H1 (cell line): ENCODE measurements at regions not wholly inside any gene's neighbourhood (a gene's known extent, or its start where the extent isn't known, plus 50 kb on each side); places are given as distances from the start of the nearest gene placed in this dataset.
A peak's percentile ranks its signal among the peaks of the same experiment; 100 is the strongest.

Source experiments
- ASH2L ChIP-seq: fragments of 200-600, 300-600 bp; sonication (generic); IDR thresholded peaks from one replicate; pipeline ENCODE4 v1.7.1; 2017; ENCODE audit warnings: low read length
- CTCF ChIP-seq, 3 experiments: IDR thresholded peaks; 1 replicate in 2 of 3; 2 replicates in 1 of 3; pipeline versions ENCODE4 v1.5.1 to v1.6.1; 2011; ENCODE audit warnings: low read length in 3 of 3, mild to moderate bottlenecking in 3 of 3, inconsistent platforms in 2 of 3, low read depth in 1 of 3, moderate library complexity in 1 of 3; ENCODE audit not compliant: insufficient read depth in 1 of 3; ENCODE audit errors: control extremely low read depth in 1 of 3
- EZH2 ChIP-seq: fragments of 200-600 bp; sonication (generic); IDR thresholded peaks from 2 replicates; pipeline ENCODE4 v1.7.1; 2012; ENCODE audit warnings: low read depth, mild to moderate bottlenecking, moderate library complexity, low read length, inconsistent platforms; ENCODE audit not compliant: severe bottlenecking
- GTF2F1 ChIP-seq: IDR thresholded peaks from 2 replicates; pipeline ENCODE4 v1.6.1; 2012; ENCODE audit warnings: low read depth, low read length, improper control_type of control experiment, borderline replicate concordance
- KDM1A ChIP-seq: fragments of 200-600, 300-600 bp; sonication (generic); IDR thresholded peaks from 2 replicates; pipeline ENCODE4 v1.7.1; 2016; ENCODE audit warnings: mild to moderate bottlenecking, low read length, borderline replicate concordance
- NRF1 ChIP-seq: IDR thresholded peaks from 2 replicates; pipeline ENCODE4 v1.6.1; 2011; ENCODE audit warnings: mild to moderate bottlenecking, low read depth, low read length, improper control_type of control experiment
- RNF2 ChIP-seq: fragments of 200-900, 300-1000 bp; sonication (generic); IDR thresholded peaks from 2 replicates; pipeline ENCODE4 v1.7.1; 2016; ENCODE audit warnings: borderline replicate concordance, low read depth, mild to moderate bottlenecking, antibody characterized with exemption, low read length; ENCODE audit not compliant: poor library complexity, severe bottlenecking; ENCODE audit errors: missing control alignments
- SP4 ChIP-seq: IDR thresholded peaks from 2 replicates; pipeline ENCODE4 v1.6.1; 2012; ENCODE audit warnings: low read length, inconsistent platforms
- TAF1 ChIP-seq: IDR thresholded peaks from 2 replicates; pipeline ENCODE4 v1.6.1; 2011; ENCODE audit warnings: mild to moderate bottlenecking, low read depth, low read length
- YY1 ChIP-seq: IDR thresholded peaks from 2 replicates; pipeline ENCODE4 v1.6.1; 2011; ENCODE audit warnings: low read depth, mild to moderate bottlenecking, low read length

GRCh38 chr5:129172580-129172979, 78.0 kb downstream of the ISOC1 start:
- TF ChIP-seq EZH2 (no peak), CTCF (IDR thresholded peaks at IDR 0.05; ENCODE audit: control extremely low read depth in 1 of 3, insufficient read depth in 1 of 3, low read depth in 1 of 3, low read length in 3 of 3) (peak in 1 of 3 experiments; percentile 7; a peak in 1 of 4 replicates), ASH2L (no peak), RNF2 (no peak), KDM1A (no peak), NRF1 (no peak), GTF2F1 (no peak), TAF1 (no peak), YY1 (no peak), SP4 (no peak)
